Heart right ventricle (tissue), 16 donors: ENCODE measurements at regions not wholly inside any gene's neighbourhood (a gene's known extent, or its start where the extent isn't known, plus 50 kb on each side); places are given as distances from the start of the nearest gene placed in this dataset.

Source experiments
- ATAC-seq, 8 donors: fragments of 200-7000 bp; cut with Tn5 transposase; one replicate each; pipeline ENCODE4 v1.9.1; 2020; ENCODE audit warnings: mild to moderate bottlenecking in 8 of 8, moderate library complexity in 8 of 8, moderate number of reproducible peaks in 1 of 8
- DNase-seq, 2 donors: peaks; one replicate each; pipeline ENCODE4 v3.0.0-alpha.2; 2020
- H3K27ac ChIP-seq, 10 donors: fragments of 200-600 bp; sonication (generic) in 2 of 10; one replicate each; pipeline versions ENCODE4 v1.5.0 to v1.8.0; 2020 to 2022; ENCODE audit warnings: mild to moderate bottlenecking in 3 of 10
- H3K27me3 ChIP-seq, 7 donors: fragments of 200-600 bp; one replicate each; pipeline ENCODE4 v1.8.0; 2021 to 2022; ENCODE audit warnings: mild to moderate bottlenecking in 2 of 7
- H3K36me3 ChIP-seq, 9 donors: fragments of 200-600 bp; sonication (generic) in 1 of 9; one replicate each; pipeline versions ENCODE4 v1.5.0 to v1.8.0; 2020 to 2022; ENCODE audit warnings: mild to moderate bottlenecking in 2 of 9
- H3K4me1 ChIP-seq, 9 donors: fragments of 200-600 bp; sonication (generic) in 1 of 9; one replicate each; pipeline versions ENCODE4 v1.5.0 to v1.8.0; 2020 to 2022; ENCODE audit warnings: mild to moderate bottlenecking in 4 of 9
- H3K4me3 ChIP-seq, 10 donors: fragments of 200-600 bp; sonication (generic) in 2 of 10; one replicate each; pipeline versions ENCODE4 v1.5.0 to v1.8.0; 2020 to 2022; ENCODE audit warnings: mild to moderate bottlenecking in 7 of 10, moderate library complexity in 2 of 10
- H3K9me3 ChIP-seq, 11 donors: fragments of 200-600 bp in 10 of 11; sonication (generic) in 2 of 11; one replicate each; pipeline versions ENCODE4 v1.5.0 to v1.8.0; 2013 to 2022; ENCODE audit warnings: mild to moderate bottlenecking in 2 of 11, control low read depth in 1 of 11, moderate library complexity in 1 of 11
- WGBS, 2 donors: extraction: QIAGEN DNeasy Blood & Tissue Kit; methylation state at CpG; one replicate each; pipeline ENCODE4 v1.1.7; 2013; ENCODE audit warnings: inconsistent platforms in 1 of 2; 5-methylcytosine and 5-hydroxymethylcytosine counted together
- intact Hi-C, 10 donors: fragments of 100-400 bp; cut with DNase I; formaldehyde crosslinking; loops; one replicate each; pipeline versions ENCODE4 v1.11.1 to v1.14.2; 2022
- TF ChIP-seq, protein P1 (sequence below), 9 donors: fragments of 200-600 bp; sonication (generic) in 2 of 9; IDR thresholded peaks; one replicate each; pipeline versions ENCODE4 v1.5.0 to v1.8.0; 2021 to 2022; ENCODE audit warnings: antibody characterized with exemption in 9 of 9, mild to moderate bottlenecking in 5 of 9, moderate library complexity in 1 of 9
- donor health status: Arrhythmogenic right ventricular cardiomyopathy.
- donor health status: ischemic (EF 13 %, LVEDD 7.1; RV severe dilation, severe dysfunction).
- donor health status: healthy with polysubstance abuse.
- donor health status: DM: no; HTN: yes; CAD: no.
- donor health status: DM: no; HTN: no; CAD: no.
- donor health status: ischemic (EF 25% LVEDD 6.9; RV normal size, moderate dysfunction).
- donor health status: ischemic (EF 25% LVEDD 5.7; RV mildly dilated, moderate dysfunction).
- donor health status: healthy.
- donor health status: DM: yes; HTN: yes; CAD: no.
- donor health status: Ischemic cardiomyopathy.
- donor health status: ischemic (EF 35%, LVEDD 5.7; RV mildly dilated, moderate dysfunction).
- donor health status: nonischemic (EF 11% LVEDD 7.7; RV severe dilation, severe dysfunction).
- donor health status: DM: yes; HTN: yes; CAD: no.
- donor health status: PGD.
- donor health status: ischemic (EF 29% LVEDD 5.4; RV normal size, mild dysfunction).
- donor health status: nonischemic (EF 23%, LVEDD 6.1; RV moderate dilation, normal function).

DNA sequence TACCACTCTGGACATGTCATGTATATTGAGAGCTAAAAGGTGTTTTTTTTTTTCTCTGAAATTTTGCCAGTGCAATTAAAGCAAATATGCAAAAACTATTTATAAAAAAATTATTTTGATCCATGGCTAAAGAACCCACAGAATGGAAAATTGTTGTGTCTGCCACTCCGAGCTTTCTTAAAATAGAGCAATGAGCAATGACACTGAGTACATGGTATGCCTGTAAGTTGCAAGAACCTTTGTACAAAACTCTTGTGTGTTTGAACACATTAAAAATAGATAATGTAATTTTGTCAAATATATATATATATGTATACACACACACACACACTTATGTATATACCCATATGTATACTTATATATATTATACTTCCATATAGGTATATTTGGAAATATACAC, 1530.9 kb upstream of the B3GALT2 start:
- TF ChIP-seq, protein P1, sequence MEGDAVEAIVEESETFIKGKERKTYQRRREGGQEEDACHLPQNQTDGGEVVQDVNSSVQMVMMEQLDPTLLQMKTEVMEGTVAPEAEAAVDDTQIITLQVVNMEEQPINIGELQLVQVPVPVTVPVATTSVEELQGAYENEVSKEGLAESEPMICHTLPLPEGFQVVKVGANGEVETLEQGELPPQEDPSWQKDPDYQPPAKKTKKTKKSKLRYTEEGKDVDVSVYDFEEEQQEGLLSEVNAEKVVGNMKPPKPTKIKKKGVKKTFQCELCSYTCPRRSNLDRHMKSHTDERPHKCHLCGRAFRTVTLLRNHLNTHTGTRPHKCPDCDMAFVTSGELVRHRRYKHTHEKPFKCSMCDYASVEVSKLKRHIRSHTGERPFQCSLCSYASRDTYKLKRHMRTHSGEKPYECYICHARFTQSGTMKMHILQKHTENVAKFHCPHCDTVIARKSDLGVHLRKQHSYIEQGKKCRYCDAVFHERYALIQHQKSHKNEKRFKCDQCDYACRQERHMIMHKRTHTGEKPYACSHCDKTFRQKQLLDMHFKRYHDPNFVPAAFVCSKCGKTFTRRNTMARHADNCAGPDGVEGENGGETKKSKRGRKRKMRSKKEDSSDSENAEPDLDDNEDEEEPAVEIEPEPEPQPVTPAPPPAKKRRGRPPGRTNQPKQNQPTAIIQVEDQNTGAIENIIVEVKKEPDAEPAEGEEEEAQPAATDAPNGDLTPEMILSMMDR (IDR thresholded peaks at IDR 0.05) = no peak
- 42 to 43% methylated on average over 1 of the region's 1 CpG for WGBS, 2 donors
- H3K27me3 ChIP-seq = no peaks in the 10 kb centered on the region
- no peak for DNase-seq
- H3K4me3 ChIP-seq = no peak overlapping the region
- peaks cover 0 to 10% (median 0%) of the 10 kb centered on the region in 11 donors for H3K9me3 ChIP-seq
- H3K36me3 ChIP-seq = no peaks in the 10 kb centered on the region
- no peak overlapping the region for H3K27ac ChIP-seq
- intact Hi-C loops = no loop called here
- H3K4me1 ChIP-seq = no peaks in the 10 kb centered on the region
- peak in 2 of 8 donors; percentile 58 to 71 for ATAC-seq

GRCh38 chr1:194710671-194711070, 1524.3 kb upstream of the B3GALT2 start:
- Histone ChIP-seq H3K4me3 (no peak overlapping the region), H3K27ac (no peak overlapping the region), H3K4me1 (peaks cover 0 to 4% (median 0%) of the 10 kb centered on the region in 9 donors), H3K27me3 (no peaks in the 10 kb centered on the region), H3K36me3 (no peaks in the 10 kb centered on the region), H3K9me3 (no peaks in the 10 kb centered on the region)
- DNase-seq = peak in 1 of 2 donors; percentile 44
- 45 to 66% methylated on average over 2 of the region's 2 CpGs for WGBS, 2 donors
- TF ChIP-seq, protein P1 (IDR thresholded peaks at IDR 0.05) = no peak
- ATAC-seq = peak; percentile 58 to 98 (median 94)
- intact Hi-C loops = no loop called here

DNA sequence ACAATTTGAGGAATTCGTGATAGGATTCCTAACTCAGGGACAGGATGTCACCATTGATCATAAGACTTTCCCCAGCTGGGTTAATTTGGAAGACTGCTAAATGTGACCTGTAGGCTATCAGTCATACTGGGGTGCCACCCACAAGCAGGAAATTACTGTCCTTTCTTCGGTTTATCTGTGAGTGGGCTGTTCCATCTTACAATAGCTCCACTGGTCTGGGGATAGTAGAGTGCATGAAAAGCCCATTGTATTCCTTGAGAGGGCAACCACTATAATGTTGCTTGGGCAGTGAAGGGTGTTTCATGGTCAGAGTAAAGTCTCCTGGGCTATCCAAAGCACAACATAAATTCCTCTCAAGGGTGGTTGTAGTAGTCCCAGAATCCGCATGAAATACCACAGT, 1523.0 kb upstream of the B3GALT2 start:
- intact Hi-C loops = no loop called here
- no peaks in the 10 kb centered on the region for H3K27me3 ChIP-seq
- H3K9me3 ChIP-seq = no peaks in the 10 kb centered on the region
- peaks cover 0 to 4% (median 0%) of the 10 kb centered on the region in 9 donors for H3K4me1 ChIP-seq
- WGBS, 2 donors = 56 to 65% methylated on average over 3 of the region's 3 CpGs
- TF ChIP-seq, protein P1 (IDR thresholded peaks at IDR 0.05) = no peak
- no peak overlapping the region for H3K27ac ChIP-seq
- no peak overlapping the region for H3K4me3 ChIP-seq
- no peaks in the 10 kb centered on the region for H3K36me3 ChIP-seq
- no peak for DNase-seq
- ATAC-seq = no peak

- 78 to 88% methylated on average over 6 of the region's 6 CpGs for WGBS, 2 donors
- H3K9me3 ChIP-seq = no peaks in the 10 kb centered on the region
- no peaks in the 10 kb centered on the region for H3K27me3 ChIP-seq
- no peaks in the 10 kb centered on the region for H3K36me3 ChIP-seq
- H3K4me1 ChIP-seq = peaks cover 0 to 4% (median 0%) of the 10 kb centered on the region in 9 donors
- intact Hi-C loops = no loop called here
- ATAC-seq (no peak), DNase-seq (no peak)
- no peak overlapping the region for H3K4me3 ChIP-seq
- TF ChIP-seq, protein P1 (IDR thresholded peaks at IDR 0.05) = no peak
- H3K27ac ChIP-seq = no peak overlapping the region
Measured at GRCh38 chr1:194707074-194707473, 1520.7 kb upstream of the B3GALT2 start.
